ENCODE measurements at regions not wholly inside any gene's neighbourhood (a gene's known extent, or its start where the extent isn't known, plus 50 kb on each side); places are given as distances from the start of the nearest gene placed in this dataset.

- Histone ChIP-seq H3K9me3 (ENCODE audit: control insufficient read depth, low read length) (peaks cover 21% of the 10 kb centered on the region), H3K36me3 (ENCODE audit: control insufficient read depth, insufficient read depth, low read length) (no peaks in the 10 kb centered on the region), H3K27me3 (ENCODE audit: control insufficient read depth, insufficient read depth, low read length, poor library complexity, severe bottlenecking) (no peaks in the 10 kb centered on the region), H3K4me3 (ENCODE audit: low read length) (no peak overlapping the region), H3K9ac (ENCODE audit: extremely low read depth, low read length, poor library complexity, severe bottlenecking) (no peak overlapping the region), H3K4me1 (ENCODE audit: control insufficient read depth, insufficient read depth, low read length) (no peaks in the 10 kb centered on the region), H3K27ac (ENCODE audit: low read depth, low read length) (no peak overlapping the region)
- Mint-ChIP-seq H3K4me1 (no peaks in the 10 kb centered on the region), H3K27ac (no peak overlapping the region), H3K36me3 (ENCODE audit: low read depth) (no peaks in the 10 kb centered on the region), H3K27me3 (ENCODE audit: insufficient read depth) (peaks cover 11% of the 10 kb centered on the region), H3K9me3 (peaks cover 12% of the 10 kb centered on the region), H3K4me3 (no peak overlapping the region)
- no peak for DNase-seq
- 89 to 97% methylated on average over 4 of the region's 4 CpGs for WGBS, 2 experiments (ENCODE audit: insufficient coverage in 1 of 2, insufficient read length in 1 of 2)
- TF ChIP-seq CTCF (conservative IDR thresholded peaks at IDR 0.05): no peak
Measured at GRCh38 chr14:87678624-87679023, 314.4 kb downstream of the GALC start.

GRCh38 chr14:87676814-87677437, 316.1 kb downstream of the GALC start:
- Mint-ChIP-seq H3K27ac (no peak overlapping the region), H3K4me1 (no peaks in the 10 kb centered on the region), H3K27me3 (ENCODE audit: insufficient read depth) (peaks cover 11% of the 10 kb centered on the region), H3K4me3 (no peak overlapping the region), H3K36me3 (ENCODE audit: low read depth) (no peaks in the 10 kb centered on the region), H3K9me3 (no peaks in the 10 kb centered on the region)
- Histone ChIP-seq H3K9ac (ENCODE audit: extremely low read depth, low read length, poor library complexity, severe bottlenecking) (no peak overlapping the region), H3K27ac (ENCODE audit: low read depth, low read length) (no peak overlapping the region), H3K27me3 (ENCODE audit: control insufficient read depth, insufficient read depth, low read length, poor library complexity, severe bottlenecking) (no peaks in the 10 kb centered on the region), H3K4me1 (ENCODE audit: control insufficient read depth, insufficient read depth, low read length) (no peaks in the 10 kb centered on the region), H3K36me3 (ENCODE audit: control insufficient read depth, insufficient read depth, low read length) (no peaks in the 10 kb centered on the region), H3K4me3 (ENCODE audit: low read length) (no peak overlapping the region), H3K9me3 (ENCODE audit: control insufficient read depth, low read length) (peaks cover 4% of the 10 kb centered on the region)
- DNase-seq: no peak
- TF ChIP-seq CTCF (conservative IDR thresholded peaks at IDR 0.05): no peak
- WGBS, 2 experiments (ENCODE audit: insufficient coverage in 1 of 2, insufficient read length in 1 of 2): 81% methylated on average over 2 of the region's 2 CpGs; no CpG with 5 or more reads in 1 of the 2 experiments

- no peak overlapping the region for H3K4me3 ChIP-seq (ENCODE audit: low read length)
- Mint-ChIP-seq H3K27ac (no peak overlapping the region), H3K27me3 (ENCODE audit: insufficient read depth) (no peaks in the 10 kb centered on the region), H3K36me3 (ENCODE audit: low read depth) (no peaks in the 10 kb centered on the region), H3K4me1 (peaks cover 7% of the 10 kb centered on the region), H3K9me3 (peaks cover 6% of the 10 kb centered on the region), H3K4me3 (no peak overlapping the region)
- H3K9ac ChIP-seq (ENCODE audit: extremely low read depth, low read length, poor library complexity, severe bottlenecking): no peak overlapping the region
- DNase-seq: no peak
- 94 to 95% methylated on average over 3 to 4 of the region's 4 CpGs for WGBS, 2 experiments (ENCODE audit: insufficient coverage in 1 of 2, insufficient read length in 1 of 2)
- H3K27ac ChIP-seq (ENCODE audit: low read depth, low read length): peak overlapping the region; percentile 56
- no peaks in the 10 kb centered on the region for H3K36me3 ChIP-seq (ENCODE audit: control insufficient read depth, insufficient read depth, low read length)
- H3K4me1 ChIP-seq (ENCODE audit: control insufficient read depth, insufficient read depth, low read length): no peaks in the 10 kb centered on the region
- H3K9me3 ChIP-seq (ENCODE audit: control insufficient read depth, low read length): peaks cover 5% of the 10 kb centered on the region
- H3K27me3 ChIP-seq (ENCODE audit: control insufficient read depth, insufficient read depth, low read length, poor library complexity, severe bottlenecking): no peaks in the 10 kb centered on the region
- no peak for TF ChIP-seq CTCF (conservative IDR thresholded peaks at IDR 0.05)
Measured at GRCh38 chr14:87667659-87668058, 325.3 kb downstream of the GALC start.

Data from endodermal cell (in vitro differentiated cells).